SK-N-MC (cell line): ENCODE measurements at regions not wholly inside any gene's neighbourhood (a gene's known extent, or its start where the extent isn't known, plus 50 kb on each side); places are given as distances from the start of the nearest gene placed in this dataset.
A peak's percentile ranks its signal among the peaks of the same experiment; 100 is the strongest.

Source experiments
- DNase-seq: peaks from one replicate; pipeline ENCODE4 v3.0.0-alpha.2; 2011; ENCODE audit warnings: low read depth, low spot score
- H3K27ac ChIP-seq: fragments of 200-600 bp; sonication (generic); 2 replicates; pipeline ENCODE4 v1.5.1; 2016; ENCODE audit warnings: mixed run types
- H3K36me3 ChIP-seq: fragments of 200-600 bp; sonication (generic); 2 replicates; pipeline ENCODE4 v1.6.1; 2017; ENCODE audit warnings: antibody characterized with exemption, low read length, mixed read lengths; ENCODE audit not compliant: insufficient read depth
- H3K4me3 ChIP-seq: fragments of 200-600 bp; sonication (generic); 2 replicates; pipeline ENCODE4 v1.5.1; 2016
- H3K9ac ChIP-seq: fragments of 200-600 bp; sonication (generic); 2 replicates; pipeline ENCODE4 v1.8.0; 2017; ENCODE audit warnings: mixed run types, mixed read lengths; ENCODE audit not compliant: insufficient read length
- H3K9me3 ChIP-seq: fragments of 200-600 bp; sonication (generic); 2 replicates; pipeline ENCODE4 v1.6.1; 2017; ENCODE audit warnings: low read depth, mild to moderate bottlenecking, antibody characterized with exemption, low read length, moderate library complexity, mixed read lengths
- EZH2 ChIP-seq: fragments of 200-600 bp; sonication (generic); IDR thresholded peaks from one replicate; pipeline ENCODE4 v1.6.1; 2017; ENCODE audit warnings: antibody characterized with exemption
- FOXP2 ChIP-seq: optimal IDR thresholded peaks from 2 replicates; pipeline ENCODE3; 2011; ENCODE audit warnings: mild to moderate bottlenecking, moderate library complexity; ENCODE audit not compliant: insufficient read depth; ENCODE audit errors: extremely low read length, control extremely low read depth
- POLR2AphosphoS5 ChIP-seq: IDR thresholded peaks from 2 replicates; pipeline ENCODE4 v1.6.1; 2012; ENCODE audit warnings: mild to moderate bottlenecking, low read depth, low read length, borderline replicate concordance

DNA sequence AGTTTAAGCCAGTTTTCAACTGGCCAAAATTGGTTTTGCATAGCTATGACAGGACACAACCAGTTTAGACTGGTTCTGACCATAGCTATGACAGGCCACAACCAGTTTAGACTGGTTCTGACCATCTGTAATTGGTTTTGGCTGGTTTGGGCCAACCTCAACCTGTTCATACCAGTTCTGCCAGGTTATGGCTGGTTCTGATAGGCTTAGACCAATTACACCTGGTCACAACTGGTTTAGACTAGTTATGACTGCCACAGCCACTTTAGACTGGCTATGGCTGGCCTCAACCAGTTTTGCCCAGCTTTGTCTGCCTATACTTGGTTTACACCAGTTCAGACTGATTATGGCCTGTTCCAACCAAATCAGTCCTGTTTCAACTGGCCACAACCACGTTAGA, 353.2 kb upstream of the CAMK1G start:
- TF ChIP-seq FOXP2 (no peak), POLR2AphosphoS5 (no peak), EZH2 (no peak)

DNA sequence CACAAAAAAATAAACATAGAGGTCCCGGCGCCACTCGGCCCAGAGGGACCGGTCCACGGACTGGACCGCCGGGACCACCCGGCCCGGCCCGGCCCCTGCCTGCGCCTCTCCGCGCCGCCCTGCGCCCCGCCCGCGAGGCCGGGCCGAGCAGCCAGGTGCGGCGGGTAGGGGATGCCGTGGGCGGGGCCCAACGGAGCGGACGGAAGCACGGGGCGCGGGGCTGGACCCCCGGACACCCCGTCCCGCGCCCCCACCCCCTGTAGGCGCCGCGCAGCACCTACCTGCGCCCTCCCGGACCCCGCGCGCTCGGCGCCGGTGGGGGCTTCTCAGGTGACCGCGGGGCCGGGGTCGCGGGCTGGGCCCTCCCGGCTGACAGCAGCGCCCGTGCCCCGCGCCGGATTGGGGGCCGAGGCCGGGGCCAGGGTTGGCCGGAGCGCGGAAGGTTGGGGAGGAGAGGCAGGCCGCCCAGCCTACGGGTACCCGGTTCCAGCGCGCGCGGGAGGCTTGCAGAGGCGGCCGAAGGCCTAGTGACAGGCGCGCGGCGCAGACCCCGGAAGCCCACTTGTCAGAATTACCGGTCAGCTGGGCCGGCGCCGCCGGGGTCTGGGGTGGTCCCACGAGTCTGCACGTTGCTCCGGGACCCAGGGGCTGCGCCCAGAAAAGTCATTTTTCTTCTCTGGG, 351.9 kb upstream of the CAMK1G start:
- DNase-seq = no peak
- H3K27ac ChIP-seq = no peak overlapping the region

More for the DNA sequence above, 353.2 kb upstream of the CAMK1G start:
- no peak for DNase-seq
- H3K4me3 ChIP-seq = no peak overlapping the region
- no peak overlapping the region for H3K9ac ChIP-seq
- H3K9me3 ChIP-seq = no peaks in the 10 kb centered on the region
- no peaks in the 10 kb centered on the region for H3K36me3 ChIP-seq
- no peak overlapping the region for H3K27ac ChIP-seq

DNA sequence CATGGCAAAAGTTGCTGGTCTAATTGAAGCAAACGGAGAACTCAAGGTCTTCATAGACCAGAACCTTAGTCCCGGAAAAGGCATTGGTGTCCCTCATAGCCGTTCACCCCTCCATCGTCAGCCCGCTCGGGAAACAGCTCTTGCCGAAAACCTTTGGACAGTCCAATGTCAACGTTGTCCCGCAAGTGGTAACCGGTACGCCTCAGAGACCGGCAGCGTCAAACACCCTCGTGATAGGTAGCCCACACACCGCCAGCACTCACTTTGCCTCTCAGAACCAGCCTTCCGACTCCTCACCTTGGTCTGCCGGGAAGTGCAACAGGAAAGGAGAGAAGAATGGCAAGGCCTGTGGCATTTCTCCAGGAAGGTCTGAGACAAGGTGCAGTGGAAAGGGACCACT, 351.3 kb upstream of the CAMK1G start:
- Histone ChIP-seq H3K9ac (no peak overlapping the region), H3K4me3 (no peak overlapping the region), H3K9me3 (no peaks in the 10 kb centered on the region), H3K36me3 (no peaks in the 10 kb centered on the region), H3K27ac (no peak overlapping the region)
- TF ChIP-seq FOXP2 (no peak), EZH2 (no peak), POLR2AphosphoS5 (no peak)
- no peak for DNase-seq

More for the DNA sequence above, 351.9 kb upstream of the CAMK1G start:
- no peak overlapping the region for H3K9ac ChIP-seq
- H3K36me3 ChIP-seq = no peaks in the 10 kb centered on the region
- TF ChIP-seq FOXP2 (no peak), POLR2AphosphoS5 (no peak), EZH2 (no peak)
- H3K9me3 ChIP-seq = no peaks in the 10 kb centered on the region
- H3K4me3 ChIP-seq = no peak overlapping the region

DNA sequence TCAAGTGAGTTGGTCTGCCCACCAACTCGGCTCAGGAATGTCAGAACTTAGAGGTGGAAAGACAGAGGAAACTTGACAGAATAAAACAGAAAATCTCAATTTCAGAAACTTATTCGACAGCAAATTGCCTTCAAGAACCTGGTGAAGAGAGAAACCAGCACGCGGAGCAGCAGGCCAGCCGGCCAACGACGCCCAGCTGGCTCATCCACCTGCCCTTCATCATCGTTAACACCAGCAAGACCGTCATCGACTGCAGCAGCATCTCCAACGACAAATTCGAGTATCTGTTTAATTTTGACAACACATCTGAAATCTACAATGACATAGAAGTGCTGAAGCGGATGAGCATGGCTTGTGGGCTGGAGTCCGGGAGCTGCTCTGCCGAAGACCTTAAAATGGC, 350.8 kb upstream of the CAMK1G start:
- no peaks in the 10 kb centered on the region for H3K9me3 ChIP-seq
- H3K27ac ChIP-seq = no peak overlapping the region
- TF ChIP-seq FOXP2 = no peak
- no peak for TF ChIP-seq EZH2
- no peak for TF ChIP-seq POLR2AphosphoS5
- no peak overlapping the region for H3K9ac ChIP-seq
- no peak overlapping the region for H3K4me3 ChIP-seq
- no peaks in the 10 kb centered on the region for H3K36me3 ChIP-seq
- no peak for DNase-seq

DNA sequence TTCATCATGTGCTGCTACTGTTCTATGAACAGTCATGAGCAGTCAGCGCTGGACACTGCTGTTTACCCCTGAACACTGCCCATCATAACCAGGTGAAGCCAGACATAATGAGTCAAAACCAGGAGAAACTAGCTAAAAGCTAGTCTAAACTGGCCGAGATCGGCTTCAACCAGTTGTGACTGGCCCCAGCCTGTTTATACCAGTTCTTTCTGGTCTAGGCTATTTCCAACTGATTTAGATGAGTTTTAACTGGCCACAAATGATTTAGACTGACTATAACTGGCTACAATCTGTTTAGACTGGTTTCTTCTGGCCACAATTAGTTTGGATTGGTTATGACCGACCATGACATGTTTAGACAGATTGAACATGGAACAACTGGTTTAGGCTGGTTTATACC, 348.3 kb upstream of the CAMK1G start:
- DNase-seq = no peak
- Histone ChIP-seq H3K4me3 (no peak overlapping the region), H3K9ac (no peak overlapping the region), H3K36me3 (no peaks in the 10 kb centered on the region), H3K9me3 (no peaks in the 10 kb centered on the region), H3K27ac (no peak overlapping the region)
- TF ChIP-seq FOXP2 = no peak
- no peak for TF ChIP-seq POLR2AphosphoS5
- no peak for TF ChIP-seq EZH2

DNA sequence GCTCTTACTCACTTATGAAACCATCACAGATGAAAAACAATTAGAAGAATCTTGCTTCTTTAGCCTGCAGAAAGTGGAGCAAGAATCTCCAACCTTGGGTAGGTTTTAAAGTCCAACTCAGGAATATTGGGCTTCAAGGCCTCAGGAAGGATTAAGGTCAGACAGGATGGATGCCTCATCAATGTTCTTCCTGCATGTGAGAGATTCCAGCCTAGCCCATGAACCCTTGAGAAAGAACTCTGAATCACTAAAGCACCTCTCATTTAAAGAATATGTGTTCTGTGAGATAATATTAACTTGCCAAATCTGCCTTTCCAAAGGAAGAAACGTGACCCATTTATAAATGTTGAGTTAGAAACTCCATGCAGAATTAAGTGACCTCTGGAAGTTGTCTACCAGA, 345.2 kb upstream of the CAMK1G start:
- no peak overlapping the region for H3K4me3 ChIP-seq
- DNase-seq = no peak
- H3K36me3 ChIP-seq = no peaks in the 10 kb centered on the region
- no peaks in the 10 kb centered on the region for H3K9me3 ChIP-seq
- TF ChIP-seq POLR2AphosphoS5 = no peak
- TF ChIP-seq EZH2 = no peak
- no peak for TF ChIP-seq FOXP2
- H3K9ac ChIP-seq = no peak overlapping the region
- no peak overlapping the region for H3K27ac ChIP-seq

DNA sequence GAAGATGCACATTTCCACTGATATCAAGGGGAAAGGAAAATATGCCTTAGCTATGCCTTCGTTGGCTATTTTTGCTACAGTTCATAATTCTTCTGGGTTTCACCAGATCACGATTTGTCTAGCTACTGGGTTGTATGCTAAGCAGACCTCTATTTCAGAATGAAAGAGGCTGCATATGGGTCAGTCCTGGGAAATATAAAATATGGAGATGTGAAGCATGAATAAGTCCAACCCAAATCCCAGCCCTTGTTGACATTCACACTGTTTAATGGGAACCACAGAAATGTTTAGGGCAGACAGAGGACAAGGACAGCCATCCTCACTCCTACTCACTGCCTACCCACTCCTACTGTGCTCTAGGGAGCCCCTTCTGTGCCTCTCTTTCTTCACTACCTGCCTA, 343.2 kb upstream of the CAMK1G start:
- H3K4me3 ChIP-seq = no peak overlapping the region
- H3K27ac ChIP-seq = no peak overlapping the region
- no peaks in the 10 kb centered on the region for H3K36me3 ChIP-seq
- no peaks in the 10 kb centered on the region for H3K9me3 ChIP-seq
- TF ChIP-seq FOXP2 (no peak), EZH2 (no peak), POLR2AphosphoS5 (no peak)
- DNase-seq = no peak
- H3K9ac ChIP-seq = no peak overlapping the region

DNA sequence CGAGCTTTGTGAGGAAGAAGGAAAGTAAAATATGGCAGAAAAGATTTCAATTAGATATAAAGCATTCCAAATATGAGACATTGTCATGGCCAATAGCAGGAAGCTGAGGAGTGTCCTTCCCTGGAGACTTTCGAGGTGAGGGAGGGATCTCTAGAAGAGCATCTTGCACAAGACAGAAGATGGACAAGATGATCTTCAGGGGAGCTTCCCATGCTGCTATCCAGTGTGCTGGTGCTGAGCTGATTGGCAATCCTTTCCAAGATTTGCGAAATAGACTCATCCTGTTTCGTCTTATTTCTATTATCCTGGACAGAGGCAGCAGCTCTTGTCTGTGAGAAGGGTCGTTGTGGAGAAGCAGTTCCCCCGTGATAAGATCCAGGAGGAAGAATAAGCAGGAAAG, 342.0 kb upstream of the CAMK1G start:
- no peaks in the 10 kb centered on the region for H3K9me3 ChIP-seq
- DNase-seq = no peak
- no peak overlapping the region for H3K9ac ChIP-seq
- no peak for TF ChIP-seq EZH2
- TF ChIP-seq FOXP2 = no peak
- TF ChIP-seq POLR2AphosphoS5 = no peak
- H3K36me3 ChIP-seq = no peaks in the 10 kb centered on the region
- no peak overlapping the region for H3K4me3 ChIP-seq
- H3K27ac ChIP-seq = no peak overlapping the region

DNA sequence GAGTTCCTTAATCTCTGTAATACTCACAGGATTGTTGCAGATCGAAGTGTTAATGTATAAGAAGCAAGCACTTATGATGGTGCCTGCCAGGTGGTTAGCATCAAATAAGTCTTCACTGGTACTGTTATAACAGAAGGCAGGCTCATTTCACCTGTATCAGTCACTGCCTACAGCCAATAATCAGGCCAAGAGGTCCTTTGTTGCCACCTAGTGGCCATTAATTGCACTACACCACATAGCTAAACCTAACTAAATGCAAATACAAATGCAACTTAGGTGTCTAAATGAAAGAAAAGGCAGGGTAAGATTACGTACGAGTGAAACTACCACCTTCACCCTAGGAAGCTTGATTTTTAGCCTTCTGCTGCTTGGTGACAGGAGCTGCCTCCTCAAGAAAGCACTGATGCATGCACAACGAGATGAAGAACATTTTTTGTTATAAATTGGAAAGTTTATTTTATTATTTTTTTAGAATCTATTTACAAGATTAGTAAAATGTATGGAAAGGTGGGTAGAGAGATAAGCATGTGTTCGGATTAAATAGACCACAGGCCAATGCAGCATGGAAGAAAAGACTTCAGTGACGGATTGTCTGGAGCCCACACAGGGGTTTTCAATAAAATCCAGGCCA, 334.8 kb upstream of the CAMK1G start:
- no peak overlapping the region for H3K4me3 ChIP-seq
- H3K9ac ChIP-seq = no peak overlapping the region
- peak; percentile 26 for DNase-seq
- no peak overlapping the region for H3K27ac ChIP-seq
- no peaks in the 10 kb centered on the region for H3K36me3 ChIP-seq
- TF ChIP-seq POLR2AphosphoS5 (no peak), FOXP2 (no peak), EZH2 (no peak)
- no peaks in the 10 kb centered on the region for H3K9me3 ChIP-seq
